Left cardiac atrium (tissue), 4 donors: ENCODE measurements at regions not wholly inside any gene's neighbourhood (a gene's known extent, or its start where the extent isn't known, plus 50 kb on each side); places are given as distances from the start of the nearest gene placed in this dataset.
"Not testable (repeated sequence)": the region's sequence is repeated elsewhere in the genome, so short reads cannot be mapped to it uniquely, and the experiment has no call there.

ENCODE experiments used
- ATAC-seq, 2 donors: fragments of 200-7000 bp; cut with Tn5 transposase; one replicate each; pipeline ENCODE4 v1.9.1; 2020; ENCODE audit warnings: mild to moderate bottlenecking in 2 of 2, moderate library complexity in 2 of 2
- DNase-seq: peaks from one replicate; pipeline ENCODE4 v3.0.0-alpha.2; 2020
- intact Hi-C, 2 donors: fragments of 100-400 bp; cut with DNase I; formaldehyde crosslinking; loops; one replicate each; pipeline versions ENCODE4 v1.14.1 to v1.15.1; 2022 to 2023
- donor health status: DM: no; HTN: yes; CAD: no.
- donor health status: DM: no; HTN: yes; CAD: no; lungs with severe emphysema.
- donor health status: DM: yes; HTN: yes; CAD: no.
- donor health status: Dilated cardiomyopathy.

DNA sequence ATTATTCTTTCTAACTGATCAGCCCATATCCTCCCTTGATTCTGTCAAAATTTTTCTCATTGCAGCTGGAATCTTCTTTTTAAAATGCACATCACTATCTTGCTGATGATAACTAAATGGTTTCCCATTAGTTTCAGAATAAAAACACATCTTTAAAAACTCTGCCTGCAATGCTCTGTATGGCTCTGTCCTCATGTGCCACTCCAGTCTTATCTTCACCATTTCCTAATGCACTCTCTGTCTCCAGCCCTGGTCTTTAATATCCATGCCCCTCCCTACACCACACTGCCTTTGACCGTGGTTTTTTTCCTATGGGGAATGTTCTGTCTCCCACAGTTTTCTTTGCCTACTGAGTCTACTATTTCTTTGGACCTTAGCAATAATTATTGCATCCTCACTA is 244.1 kb upstream of the ARSJ start:
- intact Hi-C loops: no loop called here
- ATAC-seq (no peak), DNase-seq (no peak)

DNA sequence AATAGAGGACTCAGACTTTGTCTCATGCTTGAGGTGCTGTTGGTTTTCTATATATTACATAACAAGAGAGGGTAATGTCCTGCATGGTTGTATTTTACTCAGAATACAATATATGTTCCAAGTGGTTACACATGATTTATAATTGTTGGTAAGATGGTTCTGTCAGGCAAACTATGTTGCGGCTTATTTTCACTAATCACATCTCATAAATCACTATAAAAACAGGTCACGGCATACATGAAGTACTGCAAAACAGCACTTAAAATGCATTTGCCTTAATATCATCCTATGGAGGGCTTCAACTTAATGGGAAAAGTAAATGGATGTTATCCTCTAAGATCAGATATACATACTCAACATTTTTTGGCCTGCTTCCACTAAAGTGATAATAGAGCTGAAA is 246.0 kb upstream of the ARSJ start:
- intact Hi-C loops: no loop called here
- ATAC-seq: no peak
- no peak for DNase-seq

DNA sequence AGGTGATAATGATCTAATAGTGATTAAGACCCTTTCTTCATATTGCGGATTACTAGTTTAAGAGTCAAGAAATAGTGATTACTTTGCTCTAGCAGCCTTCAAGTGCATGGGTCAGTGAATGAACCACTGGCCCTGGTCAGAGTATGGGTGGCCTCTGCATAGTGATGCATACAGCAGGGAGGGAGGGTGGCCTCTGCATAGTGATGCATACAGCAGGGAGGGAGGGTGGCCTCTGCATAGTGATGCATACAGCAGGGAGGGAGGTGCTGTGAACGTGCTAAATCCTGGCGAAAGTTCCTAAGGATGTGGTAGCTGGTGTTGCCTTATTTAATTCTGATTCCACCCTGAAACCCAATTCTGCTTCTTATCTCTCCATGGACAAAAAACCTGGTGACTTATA is 246.7 kb upstream of the ARSJ start:
- DNase-seq (no peak), ATAC-seq (no peak)
- intact Hi-C loops: no loop called here

DNA sequence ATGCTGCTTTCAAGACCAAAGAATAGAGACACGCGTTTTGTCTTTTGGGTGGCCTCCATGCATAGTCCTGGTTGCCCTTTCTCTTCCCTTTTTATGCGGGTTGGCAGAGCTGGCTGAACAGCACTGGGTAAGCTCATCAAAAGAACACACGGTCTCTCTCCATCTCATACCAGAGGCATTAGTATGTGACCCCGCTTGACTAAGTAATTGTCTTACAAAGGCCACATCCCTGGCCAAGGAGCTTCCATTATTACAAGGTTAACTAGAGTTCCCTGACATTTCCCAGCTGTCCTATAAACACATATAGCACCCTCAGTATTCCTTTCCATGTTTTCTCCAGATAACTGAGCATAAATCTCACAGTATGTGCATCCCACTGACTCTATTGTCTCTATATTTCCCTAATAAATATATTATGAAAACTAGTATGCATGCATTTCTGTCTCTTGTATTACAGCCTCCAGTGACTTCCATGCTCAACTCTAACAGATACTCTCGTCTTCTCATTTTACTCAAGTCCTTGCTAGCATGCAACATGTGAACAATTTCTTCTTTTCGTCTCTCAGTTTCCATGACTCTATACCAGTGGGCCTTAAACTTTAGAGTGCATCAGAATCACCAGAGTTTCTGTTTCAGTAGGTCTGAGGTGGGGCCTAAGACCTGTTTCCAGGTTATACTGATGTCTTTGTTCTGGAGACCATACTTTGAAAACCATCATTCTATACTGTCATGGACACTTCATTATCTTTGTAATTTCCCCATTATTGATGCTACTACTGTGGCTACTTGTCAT is 247.7 kb upstream of the ARSJ start:
- ATAC-seq: no peak
- no peak for DNase-seq
- intact Hi-C loops: no loop called here

DNA sequence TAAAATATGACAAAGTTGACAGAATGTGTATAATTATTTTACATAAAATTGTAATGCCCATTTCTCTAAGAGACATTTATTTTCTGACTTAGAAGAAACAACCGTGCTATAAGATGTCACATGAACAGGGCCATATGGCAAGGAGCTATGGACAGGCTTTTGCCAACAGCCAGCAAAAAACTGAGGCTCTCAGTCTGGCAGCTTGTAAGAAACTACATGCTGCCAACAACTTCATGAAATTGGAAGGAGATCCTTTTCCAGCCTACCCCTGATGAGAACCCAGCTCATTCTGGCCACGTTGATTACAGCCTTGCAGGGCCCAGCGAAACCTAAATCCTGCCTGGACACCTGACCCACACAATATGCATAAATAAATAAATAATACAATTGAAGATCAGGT is 250.3 kb upstream of the ARSJ start:
- ATAC-seq (no peak), DNase-seq (no peak)
- intact Hi-C loops: no loop called here

DNA sequence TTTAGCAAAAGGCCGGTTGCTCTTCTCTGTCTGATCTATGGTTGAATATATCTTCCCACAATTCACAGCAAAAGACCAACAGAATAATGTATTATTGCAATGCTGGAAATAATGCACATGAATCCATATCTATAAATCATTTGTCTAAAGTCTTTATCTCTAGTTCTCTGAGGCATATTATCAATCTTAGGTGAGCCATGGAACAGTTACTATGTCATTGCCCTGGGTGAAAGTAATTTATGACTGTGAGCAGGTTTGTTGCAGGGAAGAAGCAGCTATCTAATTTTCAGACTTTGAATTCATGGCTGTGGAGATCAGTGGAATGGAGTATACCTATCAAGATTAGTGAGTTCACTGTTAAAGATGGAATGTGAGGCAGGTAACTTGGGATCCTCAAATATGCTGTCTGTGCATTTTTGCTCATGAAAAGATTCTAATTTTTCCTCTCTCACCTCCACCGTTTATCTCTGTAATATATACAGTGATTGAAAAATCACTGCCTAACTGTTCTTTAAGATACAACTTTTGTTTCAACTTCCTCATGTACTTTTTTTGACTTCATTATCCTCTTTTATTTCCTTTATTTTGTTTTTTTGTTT is 256.8 kb upstream of the ARSJ start:
- ATAC-seq (no peak), DNase-seq (no peak)
- intact Hi-C loops: no loop called here

DNA sequence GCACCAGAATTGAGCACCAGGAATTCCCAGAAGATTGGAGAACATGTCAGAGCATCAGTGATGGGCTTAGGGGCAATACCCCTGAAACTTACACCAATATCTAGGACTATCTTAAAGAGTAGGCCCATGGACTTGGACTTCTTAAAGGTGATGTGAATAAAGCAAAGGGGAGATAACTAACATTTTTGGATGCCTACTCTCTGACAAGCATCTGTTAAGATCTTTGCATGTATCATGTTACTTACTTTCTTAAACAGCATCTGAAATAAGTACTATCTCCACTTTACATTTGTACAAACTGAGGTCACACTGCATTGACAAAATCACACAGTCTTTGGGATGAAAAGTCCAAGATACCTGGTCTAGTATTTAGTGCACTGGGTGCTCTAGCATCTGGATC is 258.6 kb upstream of the ARSJ start:
- no peak for ATAC-seq
- DNase-seq: no peak
- intact Hi-C loops: no loop called here

DNA sequence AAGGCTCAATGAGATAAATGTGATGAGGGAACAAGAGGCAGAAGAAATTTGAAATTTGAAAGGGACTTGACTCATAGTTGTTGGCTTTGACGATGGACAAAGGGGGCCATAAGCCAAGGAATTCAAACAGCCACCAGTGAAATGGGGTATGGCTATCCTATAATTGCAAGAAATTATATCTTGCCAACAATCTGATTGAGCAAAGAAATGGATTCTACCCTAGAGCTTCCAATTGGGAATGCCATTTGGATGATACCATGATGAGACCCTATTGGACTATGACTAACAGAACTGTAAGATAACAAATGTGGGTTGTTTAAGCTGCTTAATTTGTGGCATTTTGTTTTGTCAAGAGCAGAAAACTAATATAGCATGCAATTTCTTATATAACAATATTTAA is 270.1 kb upstream of the ARSJ start:
- ATAC-seq (no peak), DNase-seq (no peak)
- intact Hi-C loops: no loop called here

DNA sequence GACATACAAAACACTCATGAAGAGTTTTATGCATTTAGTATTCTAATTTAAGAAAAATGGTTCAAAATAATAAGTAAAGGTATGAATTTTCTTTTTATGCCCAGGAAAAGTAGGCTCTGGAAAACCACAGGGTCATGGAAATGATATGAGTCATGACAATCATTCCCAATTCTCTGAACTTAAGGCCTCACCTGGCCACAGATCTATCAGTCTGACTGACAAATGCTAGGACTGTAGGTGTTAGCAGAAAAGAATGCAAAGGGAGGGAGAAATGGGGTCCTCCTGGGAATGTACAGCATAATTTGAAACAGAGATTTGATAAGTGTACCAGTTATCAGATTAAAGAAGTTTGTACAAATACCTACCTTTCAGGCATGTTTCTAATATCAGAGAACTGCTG is 270.5 kb upstream of the ARSJ start:
- intact Hi-C loops: no loop called here
- DNase-seq: no peak

DNA sequence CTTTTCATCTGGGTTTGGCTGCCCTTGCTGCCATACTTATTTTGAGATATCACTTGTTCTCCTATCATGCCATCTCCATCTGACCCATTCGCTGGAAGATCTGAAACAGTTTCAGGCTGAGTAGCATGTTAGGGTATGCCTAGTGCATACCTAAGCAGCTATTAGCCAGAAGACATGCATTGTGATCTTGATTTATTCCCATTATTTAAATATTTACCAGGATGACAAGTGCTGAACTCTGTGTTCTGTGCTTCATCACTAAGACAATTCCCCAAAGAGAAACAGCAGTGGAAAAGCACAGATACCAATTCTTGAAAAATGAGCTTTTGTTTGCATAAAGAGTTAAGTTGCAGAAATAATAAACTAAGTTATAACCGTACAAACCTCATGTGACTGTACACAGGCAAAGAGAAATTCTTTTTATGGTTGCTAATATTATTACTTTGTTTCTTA is 271.0 kb upstream of the ARSJ start:
- DNase-seq (no peak), ATAC-seq (no peak)
- intact Hi-C loops: no loop called here

More for the DNA sequence above, 270.5 kb upstream of the ARSJ start:
- ATAC-seq: no peak

DNA sequence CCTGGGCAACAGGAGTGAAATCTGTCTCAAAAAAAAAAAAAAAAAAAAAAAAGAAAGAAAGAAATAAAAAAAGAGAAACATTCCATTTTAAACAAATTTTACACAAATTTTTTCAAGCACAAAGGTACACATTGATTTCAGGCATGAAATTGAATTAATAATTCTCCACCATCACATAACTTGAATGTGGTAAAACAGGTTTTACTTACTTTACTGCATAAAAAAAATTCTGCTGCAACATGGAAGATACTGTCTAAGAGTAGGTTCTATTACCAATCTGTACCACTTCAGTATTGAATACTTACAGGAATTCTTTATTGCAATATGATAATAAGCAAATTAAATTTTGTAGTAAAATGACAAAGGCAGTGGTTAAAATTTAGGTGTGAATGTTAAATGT is 271.6 kb upstream of the ARSJ start:
- DNase-seq: no peak
- ATAC-seq: no peak
- intact Hi-C loops: no loop called here

DNA sequence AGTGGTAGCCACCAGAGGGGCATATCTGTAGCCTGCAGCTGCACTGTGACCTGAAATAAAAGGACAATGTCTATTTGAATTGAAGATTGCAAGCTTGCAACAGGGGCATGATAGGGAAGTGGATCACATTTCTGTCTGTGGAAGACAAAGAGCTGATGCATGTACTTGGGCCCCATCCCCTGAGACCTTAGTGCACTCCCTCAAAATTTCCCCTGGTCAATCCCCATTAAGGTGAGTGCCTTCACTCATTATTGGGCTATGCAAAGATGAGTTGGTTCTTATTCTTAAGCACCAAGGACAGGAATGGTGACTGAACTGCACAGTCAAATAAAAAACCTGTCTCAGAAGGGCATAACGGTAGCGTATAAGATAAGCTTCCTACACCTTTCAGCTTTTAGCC is 273.1 kb upstream of the ARSJ start:
- intact Hi-C loops: no loop called here
- DNase-seq (no peak), ATAC-seq (no peak)

DNA sequence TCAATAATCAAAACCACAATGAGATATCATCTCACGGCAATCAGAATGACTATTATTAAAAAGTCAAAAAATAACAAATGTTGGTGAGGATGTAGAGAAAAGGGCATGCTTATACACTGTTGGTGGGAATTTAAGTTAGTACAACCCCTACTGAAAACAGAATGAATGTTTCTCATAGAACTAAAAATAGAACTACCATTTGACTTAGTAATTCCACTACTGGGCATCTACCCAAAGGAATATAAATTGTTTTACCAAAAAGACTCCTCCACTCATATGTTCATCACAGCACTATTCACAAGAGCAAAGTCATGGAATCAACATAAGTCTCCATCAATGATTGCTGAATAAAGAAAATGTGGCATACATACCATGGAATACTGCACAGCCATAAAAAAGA is 278.1 kb upstream of the ARSJ start:
- ATAC-seq (no peak), DNase-seq (no peak)
- intact Hi-C loops: no loop called here

DNA sequence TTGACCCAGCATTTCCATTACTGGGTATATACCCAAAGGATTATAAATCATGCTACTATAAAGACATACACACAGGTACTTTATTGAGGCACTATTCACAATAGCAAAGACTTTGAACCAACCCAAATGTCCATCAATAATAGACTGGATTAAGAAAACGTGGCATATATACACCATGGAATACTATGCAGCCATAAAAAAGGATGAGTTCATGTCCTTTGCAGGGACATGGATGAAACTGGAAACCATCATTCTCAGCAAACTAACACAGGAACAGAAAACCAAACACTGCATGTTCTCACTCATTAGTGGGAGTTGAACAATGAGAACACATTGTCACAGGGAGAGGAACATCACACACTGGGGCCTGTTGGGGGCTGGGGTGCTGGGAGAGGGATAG is 283.0 kb upstream of the ARSJ start:
- DNase-seq, intact Hi-C loops, ATAC-seq: not testable (repeated sequence)

DNA sequence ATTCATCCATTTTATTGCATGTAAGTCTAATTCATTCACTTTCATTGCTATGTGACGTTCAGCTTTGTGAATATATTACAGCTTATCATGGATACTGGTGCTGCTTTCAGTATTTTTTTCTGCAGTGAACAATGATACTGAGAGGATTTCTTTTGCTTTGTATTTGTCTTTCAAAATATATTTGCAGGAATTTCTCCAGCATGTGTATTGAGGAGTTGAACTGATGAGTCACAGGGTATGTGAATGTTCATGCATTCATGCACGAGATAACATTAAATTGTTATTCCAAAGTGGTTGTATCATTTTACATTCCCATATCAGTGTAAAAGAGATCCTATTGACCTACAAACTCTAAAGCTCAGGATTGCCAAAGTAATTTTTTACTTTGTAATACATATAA is 283.8 kb upstream of the ARSJ start:
- no peak for ATAC-seq
- intact Hi-C loops: no loop called here
- DNase-seq: no peak

DNA sequence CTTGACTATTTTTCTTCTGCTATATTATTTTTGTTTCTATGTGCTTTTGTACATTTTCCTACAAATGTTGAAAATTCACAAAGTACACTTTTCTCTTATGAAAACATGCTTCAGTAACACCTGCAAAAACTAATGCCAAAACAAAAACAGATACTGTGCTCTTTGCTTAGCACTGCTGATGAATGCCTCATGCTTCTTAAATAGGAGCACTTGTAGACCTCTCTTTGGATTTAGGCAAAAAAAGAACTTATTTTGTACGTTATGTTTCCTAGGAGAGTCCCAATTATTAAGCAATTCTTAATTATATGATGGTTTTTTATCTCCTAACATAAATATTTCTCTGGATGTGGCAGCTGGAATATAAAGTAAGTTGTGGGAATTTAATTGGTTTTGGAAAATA is 285.0 kb upstream of the ARSJ start:
- ATAC-seq (no peak), DNase-seq (no peak)
- intact Hi-C loops: no loop called here

DNA sequence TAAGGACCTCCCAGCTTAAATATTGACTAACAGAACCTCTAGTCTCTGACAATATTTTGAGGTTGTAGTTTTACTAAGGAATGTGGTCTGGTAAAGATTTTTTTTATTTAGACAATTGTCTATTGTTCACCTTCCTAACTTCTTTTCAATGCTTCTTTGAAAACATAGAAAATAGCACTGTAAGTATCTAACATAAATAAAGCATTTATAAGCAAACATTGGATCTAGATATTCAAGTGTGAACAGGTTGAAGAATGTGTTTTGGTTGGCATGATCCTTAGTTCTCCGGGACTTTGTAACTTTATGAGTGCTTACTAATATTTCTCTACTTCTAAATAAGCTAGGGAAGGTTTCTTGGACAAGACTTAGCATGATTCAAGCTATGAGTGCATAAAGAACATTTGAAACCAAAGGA is 285.4 kb upstream of the ARSJ start:
- intact Hi-C loops: no loop called here
- DNase-seq (no peak), ATAC-seq (no peak)

DNA sequence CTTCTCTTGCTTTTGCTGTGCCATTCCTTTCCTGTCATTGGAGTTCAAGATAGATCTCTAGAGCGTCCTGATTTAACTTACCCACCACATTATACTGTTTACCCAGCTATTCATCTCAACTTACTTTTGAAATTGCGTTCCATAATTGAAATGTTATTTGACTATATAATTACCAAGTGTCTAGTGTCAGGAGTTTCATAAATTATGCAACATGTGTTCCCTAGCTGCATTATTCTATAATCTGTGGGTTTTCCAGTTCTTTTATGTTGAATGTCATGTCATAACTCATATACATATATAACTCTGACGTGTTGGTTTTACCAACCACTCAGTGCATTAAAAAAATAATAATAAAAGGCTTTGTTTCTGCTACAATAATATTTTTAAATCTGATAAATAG is 285.9 kb upstream of the ARSJ start:
- ATAC-seq: no peak
- intact Hi-C loops: no loop called here

DNA sequence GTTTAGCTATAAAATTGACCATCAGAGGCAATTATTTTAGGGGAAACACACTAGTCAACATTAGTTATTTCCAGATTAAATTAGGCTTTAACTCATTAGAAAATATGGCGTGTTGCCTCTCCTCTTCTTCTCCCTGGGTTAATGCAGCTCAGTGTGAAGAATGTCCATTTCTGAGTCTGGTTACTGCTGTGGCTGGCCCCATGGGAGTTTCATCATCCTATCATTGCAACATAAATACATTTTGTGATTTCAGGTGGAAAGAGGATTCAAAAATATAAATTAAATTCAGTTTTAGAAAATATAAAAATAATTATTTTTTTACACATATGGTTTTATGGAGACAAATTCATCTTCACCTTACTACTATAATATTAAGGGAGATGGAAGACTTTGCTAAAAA is 288.5 kb upstream of the ARSJ start:
- DNase-seq (no peak), ATAC-seq (no peak)
- intact Hi-C loops: no loop called here

More for the DNA sequence above, 285.9 kb upstream of the ARSJ start:
- no peak for DNase-seq

DNA sequence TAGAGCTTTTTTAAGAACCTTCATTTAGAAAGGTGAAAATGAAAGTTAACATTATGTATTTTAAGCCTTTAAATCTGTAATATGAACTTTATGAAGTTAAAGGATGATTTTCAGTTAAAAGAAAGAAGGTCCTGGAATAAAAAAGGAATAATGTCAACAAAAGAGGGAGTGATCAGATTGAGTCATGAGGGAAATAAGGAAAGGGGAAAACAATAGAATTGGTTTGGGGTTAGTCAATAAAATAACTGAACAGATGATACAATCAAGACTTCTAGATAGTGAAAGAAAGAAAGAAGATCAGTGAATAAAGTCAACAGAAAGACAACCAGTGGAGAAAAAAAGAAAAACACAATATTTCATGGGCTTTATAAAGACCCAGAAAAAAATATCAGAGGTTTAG is 291.6 kb upstream of the ARSJ start:
- DNase-seq (no peak), ATAC-seq (no peak)
- intact Hi-C loops: no loop called here

DNA sequence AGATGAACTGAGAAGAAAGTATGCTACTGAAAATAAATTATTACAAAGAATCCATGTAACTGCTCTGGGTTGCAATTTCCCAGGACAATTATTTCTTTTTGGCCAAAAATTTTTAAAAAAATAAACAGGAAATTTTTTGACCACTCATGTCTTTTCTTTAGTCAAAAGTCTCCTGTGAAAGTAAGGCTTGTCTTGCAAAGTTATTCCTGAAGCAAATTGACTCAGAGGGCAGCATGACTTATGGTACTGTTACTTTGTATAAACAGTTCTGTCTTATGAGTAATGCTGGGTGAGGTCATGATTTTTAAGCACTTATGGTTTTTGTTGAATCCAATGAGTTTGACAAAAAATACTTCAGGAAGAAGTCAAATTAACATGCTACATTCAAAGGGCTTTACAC is 292.8 kb upstream of the ARSJ start:
- DNase-seq (no peak), ATAC-seq (peak in 1 of 2 donors; percentile 75)
- intact Hi-C loops: no loop called here
